ENCODE measurements at regions not wholly inside any gene's neighbourhood (a gene's known extent, or its start where the extent isn't known, plus 50 kb on each side); places are given as distances from the start of the nearest gene placed in this dataset.
A peak's percentile ranks its signal among the peaks of the same experiment; 100 is the strongest.

DNA sequence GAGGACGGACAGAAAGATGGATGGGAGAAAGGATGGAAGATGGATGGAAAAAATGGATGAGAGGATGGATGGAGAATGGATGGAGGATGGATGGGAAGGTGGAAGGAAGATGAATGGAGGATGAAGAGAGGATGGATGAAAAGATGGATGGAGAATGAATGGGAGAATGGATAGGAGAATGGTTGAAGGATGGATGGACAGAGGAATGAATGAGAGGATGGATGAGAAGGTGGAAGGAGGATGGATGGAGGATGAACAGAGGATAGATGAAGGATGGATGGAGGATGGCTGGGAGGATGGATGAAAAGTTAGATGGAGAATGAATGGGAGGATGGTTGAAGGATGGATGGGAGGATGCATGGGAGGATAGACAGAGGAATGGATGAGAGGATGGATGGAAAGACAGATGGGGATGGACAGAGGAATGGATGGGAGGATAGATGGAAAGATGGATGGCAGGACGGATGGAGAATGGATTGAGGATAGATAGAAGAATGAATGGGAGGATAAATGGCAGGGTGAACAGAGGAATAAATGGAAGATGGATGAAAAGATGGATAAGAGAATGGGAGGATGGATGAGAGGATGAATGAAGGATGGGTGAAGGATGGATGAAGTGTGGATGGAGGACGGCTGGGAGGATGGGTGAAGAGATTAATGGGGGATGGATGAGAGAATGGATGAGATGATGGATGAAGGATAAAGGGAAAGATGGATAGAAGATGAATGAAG, 217.7 kb upstream of the IER5L start:
- no peak for DNase-seq

- DNase-seq, result no peak
Observed at GRCh38 chr9:129394886-129395279, 216.8 kb upstream of the IER5L start.

DNA sequence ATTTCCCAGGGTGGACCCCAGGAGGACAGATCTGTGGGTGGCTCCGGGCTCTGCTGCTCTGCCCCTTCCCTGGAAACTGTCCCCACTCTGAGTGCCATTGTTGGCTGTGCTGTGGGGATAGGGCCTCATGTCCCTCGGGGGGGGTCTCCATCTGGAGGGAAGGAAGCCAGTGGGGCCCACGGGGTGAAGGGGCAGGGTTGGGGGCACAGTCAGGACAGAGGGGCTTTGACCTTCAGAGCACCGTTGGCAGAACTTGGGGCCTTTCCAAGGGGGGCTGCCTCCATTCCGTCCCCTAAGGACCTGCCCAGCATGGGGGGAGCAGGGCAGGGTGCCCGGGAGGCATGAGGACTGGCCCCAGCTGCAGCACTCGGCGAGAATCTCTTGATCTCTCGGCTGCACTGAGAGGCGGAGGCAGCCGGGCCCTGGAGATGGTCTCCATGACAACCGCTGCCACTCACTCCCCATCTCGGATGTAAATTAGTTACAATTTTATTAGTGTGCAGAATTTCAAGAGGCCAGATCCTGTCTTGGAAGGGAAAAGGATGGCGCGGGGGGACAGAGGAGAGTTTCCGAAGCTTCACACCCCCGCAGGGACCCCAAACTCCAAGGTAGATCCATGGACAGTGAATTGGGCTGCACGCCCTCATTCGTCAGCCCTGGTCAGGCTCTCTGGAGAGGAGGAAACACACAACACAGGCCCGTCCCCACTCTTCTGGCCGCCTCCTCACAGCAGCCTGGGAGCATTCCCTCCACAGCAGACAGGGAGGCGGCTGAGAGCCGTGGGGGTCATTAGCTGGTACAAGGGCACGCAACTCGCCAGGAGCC, 216.2 kb upstream of the IER5L start:
- no peak for DNase-seq

DNA sequence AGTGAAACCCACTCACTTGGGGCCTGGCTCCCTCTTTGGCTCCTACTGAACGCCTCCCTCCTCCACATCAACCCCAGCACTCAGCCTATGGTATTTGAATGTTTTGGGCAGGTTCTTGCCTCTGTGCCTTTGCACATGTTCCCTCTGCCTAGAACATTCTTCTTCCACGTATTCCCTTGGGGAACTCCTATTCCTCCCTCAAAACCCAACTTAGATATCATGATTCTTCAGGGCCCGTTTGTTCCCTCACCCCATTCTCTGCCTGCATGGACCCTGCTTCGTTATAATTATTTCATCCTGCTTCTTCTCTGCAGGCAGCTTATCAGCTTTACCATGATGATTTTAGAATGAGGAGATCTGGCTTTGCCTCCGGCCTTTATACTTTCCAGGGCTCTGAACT, 215.0 kb upstream of the IER5L start:
- no peak for DNase-seq

- DNase-seq, result no peak
Observed at GRCh38 chr9:129392093-129392541, 214.1 kb upstream of the IER5L start.

DNA sequence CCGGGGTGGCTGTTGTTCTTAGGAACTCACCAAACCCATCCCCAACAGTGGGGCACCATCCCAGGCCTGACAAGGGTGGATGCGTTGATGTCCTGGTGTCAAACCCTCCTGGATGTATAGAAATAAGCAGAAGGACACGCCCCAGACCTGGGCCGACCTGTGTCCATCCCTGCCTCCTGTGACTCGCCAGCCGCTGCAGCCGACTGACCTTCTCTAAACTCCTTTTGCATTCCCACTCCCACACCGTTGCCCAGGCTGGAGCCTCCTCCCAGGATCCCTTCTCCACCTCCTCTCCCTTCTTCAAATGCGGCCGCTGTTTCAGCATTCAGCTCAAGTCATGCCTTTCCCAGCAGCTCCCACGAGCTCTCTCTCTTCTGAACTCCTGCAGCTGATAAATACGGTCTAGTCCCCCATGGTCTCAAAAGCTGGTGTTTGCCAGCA, 213.2 kb upstream of the IER5L start:
- DNase-seq, result no peak

GRCh38 chr9:129390541-129390940, 212.5 kb upstream of the IER5L start:
- no peak for DNase-seq

GRCh38 chr9:129387822-129388221, 209.8 kb upstream of the IER5L start:
- DNase-seq, result no peak

- no peak for DNase-seq
Observed at GRCh38 chr9:129386812-129387177, 208.7 kb upstream of the IER5L start.

DNA sequence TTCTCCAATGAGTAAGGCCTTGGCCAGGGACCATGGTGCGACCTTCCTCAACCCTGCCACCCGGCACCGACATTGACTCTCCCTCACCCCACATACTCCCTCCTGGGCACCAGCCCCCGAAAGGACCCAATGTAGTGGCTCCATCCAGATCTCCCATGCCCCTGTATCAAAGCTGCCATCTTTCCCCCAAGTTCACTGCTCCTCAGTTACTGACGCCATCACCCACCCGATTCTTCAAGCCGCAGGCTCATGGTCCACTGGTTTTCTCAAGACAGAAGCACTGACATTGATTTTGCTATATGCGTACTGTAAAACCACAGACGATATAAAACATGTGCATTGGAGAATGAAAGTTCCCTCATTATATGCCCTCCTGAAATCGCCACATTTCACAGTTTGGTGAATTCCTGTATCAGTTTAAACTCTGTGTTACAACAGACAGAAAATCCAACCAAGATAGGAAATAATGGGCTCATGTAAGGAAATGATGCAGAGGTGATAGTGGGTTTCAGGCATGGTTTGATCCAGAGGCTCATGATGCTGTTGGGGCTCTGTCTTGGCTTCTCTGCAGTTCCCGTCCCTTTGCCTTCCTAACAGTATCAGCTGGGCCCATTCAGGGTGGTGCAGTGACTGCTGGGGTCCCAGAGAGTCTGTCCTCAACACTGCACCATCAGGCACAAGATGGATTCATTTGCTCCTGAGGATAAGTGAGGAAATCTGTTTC, 207.3 kb upstream of the IER5L start:
- DNase-seq, result no peak

GRCh38 chr9:129384491-129385210, 206.6 kb upstream of the IER5L start:
- DNase-seq, result no peak

DNA sequence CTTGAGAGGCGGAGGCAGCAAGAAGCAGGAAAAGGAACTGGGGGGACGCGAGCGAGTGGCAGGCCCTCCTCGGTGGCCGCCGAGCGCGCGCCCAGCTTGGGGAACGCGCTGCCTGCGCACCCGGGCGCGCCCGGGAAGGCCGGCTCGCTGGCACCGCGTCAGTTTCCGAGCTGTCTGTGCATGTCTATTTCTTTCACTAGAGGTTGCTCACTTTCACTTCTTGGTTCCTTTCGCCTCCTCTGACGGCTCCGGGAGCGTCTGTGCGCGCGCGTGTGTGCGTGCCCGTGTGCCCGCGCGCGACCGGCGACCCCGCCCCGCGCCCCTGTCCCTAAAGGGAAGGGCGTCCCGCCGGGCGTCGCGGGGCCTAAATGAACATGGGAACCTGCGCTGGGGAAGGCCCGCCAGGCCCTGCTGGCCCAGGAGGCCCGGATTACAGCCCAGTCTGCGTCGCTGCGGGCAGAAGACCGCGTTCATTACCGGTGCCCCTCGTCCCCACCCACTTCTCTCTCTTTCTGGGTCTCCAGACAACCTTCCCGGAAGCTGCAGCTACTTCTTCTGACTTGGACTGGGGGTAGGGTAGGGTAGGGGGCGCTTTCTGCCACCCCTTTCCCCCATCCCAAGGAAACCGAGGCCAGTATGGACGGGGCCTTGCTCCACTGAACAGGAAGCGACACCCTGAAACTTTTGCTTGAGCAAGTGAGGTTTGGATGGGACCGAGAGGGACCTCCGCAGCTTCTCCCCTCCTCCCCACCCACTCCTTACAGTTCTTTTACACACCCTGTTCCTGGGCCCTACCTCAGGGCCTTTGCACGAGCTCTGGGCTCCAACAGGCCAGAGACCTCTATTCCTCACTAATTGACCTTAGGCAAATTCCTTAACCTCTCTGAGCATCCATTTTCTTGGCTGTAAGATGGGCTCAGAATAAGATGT, 205.8 kb upstream of the IER5L start:
- DNase-seq, result peak; percentile 35

DNA sequence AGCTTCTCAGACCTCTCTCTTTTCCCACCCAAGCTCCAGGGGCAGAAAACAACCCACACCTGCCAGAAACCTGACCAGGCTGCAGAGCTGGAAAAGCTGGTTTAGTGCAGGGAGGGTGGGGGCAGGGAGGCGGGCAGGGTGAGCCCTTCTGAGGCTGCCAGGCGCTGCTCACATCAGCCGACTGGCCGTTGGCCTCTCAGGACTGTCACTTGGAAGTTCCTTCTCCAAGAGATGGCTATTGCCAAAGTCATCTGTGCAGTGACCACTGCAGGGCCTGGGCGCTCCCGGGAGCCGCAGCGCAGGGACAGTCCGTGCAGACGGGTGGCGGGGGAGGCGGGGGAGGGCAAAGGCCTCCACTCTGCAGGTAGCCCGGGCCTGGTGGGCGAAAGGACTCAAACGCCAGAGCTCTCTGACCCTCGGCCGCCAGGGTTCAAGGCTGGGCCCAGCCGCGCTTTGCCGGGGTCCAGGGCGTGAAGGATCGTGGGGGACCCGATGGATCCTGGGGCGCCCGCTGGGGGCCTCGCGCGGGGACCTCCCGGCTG, 205.0 kb upstream of the IER5L start:
- DNase-seq, result no peak

DNA sequence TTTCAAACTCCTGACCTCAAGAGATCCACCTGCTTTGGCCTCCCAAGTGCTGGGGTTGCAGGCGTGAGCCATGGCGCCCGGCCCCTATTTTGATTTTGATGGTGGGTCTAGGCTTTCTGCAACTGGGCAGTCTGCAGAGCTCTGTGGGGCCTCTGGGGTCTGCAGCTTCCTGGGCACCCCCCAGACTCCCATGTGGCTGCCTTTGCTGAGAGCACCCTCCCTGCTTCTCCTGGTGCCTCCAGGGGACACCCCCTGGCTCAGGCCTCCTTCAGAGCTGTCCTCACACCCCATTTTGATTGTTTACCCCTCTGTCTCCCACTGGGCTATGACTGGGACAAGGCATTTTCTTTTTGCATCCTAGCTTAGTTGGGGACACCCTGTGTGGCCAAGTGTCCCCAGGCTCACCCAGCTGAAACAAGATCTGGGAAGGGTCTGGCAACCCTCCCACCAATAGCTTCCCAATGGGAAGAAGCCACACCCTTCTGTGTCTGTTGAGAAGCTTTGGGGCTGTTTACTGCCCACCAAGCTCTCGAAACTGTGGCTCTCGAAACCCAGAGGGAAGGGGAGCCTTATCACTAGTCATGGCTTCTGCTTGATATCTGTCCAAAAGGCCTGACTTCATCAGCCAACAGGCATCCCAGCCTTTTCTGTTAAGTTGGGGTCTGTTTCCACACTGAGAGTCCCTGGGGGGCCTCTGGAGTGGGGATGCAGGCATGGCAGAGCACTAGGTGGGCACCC, 204.4 kb upstream of the IER5L start:
- DNase-seq, result peak; percentile 5

DNA sequence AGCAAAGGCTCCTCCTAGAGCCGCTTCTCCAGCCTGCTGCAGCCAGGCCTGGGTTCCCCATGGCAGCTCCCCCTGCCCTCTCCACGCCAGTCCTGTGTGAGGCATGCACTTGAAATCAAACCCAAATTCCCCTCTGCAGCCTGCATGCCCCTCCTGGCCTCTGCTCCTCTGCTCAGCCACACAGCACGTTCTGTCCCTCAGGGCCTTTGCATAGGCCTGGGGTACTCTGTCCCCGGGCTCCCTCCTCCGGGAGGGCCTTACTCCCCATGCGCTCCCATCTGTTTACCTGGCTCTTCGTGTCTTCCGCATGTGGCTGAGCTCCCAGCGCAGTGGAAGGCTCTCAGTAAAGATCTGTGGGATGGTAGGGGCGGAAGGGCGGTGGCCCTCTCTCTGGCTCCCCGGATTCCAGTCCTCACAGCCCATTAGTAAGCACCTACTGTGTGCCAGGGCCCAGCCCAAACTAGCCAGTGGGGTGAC, 203.5 kb upstream of the IER5L start:
- DNase-seq, result no peak

DNA sequence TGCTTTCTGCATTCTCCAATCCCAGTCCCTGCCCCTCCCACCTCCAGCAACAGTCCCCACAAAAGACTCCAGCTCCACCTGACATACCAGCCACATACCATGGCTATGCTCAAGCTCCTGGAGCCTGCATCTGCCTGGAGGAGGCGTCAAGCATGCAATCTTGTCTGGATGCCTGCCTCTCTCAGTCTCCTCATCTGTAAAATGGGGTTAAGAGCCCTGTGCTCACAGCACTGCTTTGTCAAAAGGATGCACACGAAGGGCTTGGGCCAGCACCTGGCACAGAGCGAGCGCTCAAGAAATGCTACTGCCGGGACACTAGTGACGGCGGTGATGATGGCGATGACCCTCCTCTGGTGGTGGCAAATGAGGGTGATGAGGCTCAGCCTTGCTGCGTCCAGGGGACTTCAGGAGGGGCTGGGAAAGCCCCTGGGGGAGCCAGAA, 202.9 kb upstream of the IER5L start:
- no peak for DNase-seq

DNA sequence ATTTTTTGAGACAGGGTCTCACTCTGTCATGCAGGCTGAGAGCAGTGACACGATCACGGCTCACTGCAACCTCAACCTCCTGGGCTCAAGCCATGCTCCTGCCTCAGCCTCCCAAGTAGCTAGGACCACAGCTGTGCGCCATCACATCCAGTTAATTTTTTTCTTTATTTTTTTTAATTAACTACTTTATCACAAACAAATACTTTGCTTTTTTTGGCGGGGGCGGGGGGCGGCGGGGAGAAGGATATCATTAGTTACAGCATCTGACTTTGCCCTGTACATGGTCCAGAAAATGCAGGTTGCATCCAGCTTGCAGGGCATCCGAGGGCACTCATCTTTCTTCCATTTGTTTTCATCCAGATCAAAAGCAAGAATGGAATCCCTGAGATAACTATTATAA, 201.8 kb upstream of the IER5L start:
- DNase-seq, result no peak

DNA sequence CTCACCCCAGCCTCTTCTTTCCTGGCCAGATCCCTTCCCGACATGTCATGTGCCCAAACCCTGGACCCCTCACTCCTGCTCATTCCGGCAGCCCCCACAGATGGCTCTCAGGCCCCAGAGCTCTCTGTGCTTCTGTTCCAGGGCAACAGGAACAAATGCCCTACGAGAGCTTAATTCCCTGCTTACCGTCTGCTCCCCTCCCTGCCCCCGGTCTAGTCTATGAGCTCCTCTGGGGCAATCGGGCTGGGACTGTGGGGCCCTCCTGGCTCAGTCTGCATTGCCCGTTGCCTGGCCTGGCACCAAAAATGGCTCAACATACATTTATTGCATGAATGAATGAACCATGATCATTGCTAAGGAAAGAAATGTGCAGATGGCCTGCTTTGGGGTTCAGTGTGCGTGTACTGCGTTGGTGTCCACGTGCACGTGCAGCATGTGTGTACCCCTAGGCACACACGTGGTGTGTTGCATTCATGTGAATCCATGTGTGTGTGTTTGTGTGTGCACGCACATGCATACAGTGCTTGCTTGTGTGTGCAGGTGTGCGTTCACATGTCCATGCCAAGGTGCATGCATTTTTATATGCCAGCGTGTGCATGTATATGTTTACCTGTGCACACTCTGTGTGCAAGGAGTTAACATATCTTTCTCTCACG, 201.2 kb upstream of the IER5L start:
- DNase-seq, result no peak

DNA sequence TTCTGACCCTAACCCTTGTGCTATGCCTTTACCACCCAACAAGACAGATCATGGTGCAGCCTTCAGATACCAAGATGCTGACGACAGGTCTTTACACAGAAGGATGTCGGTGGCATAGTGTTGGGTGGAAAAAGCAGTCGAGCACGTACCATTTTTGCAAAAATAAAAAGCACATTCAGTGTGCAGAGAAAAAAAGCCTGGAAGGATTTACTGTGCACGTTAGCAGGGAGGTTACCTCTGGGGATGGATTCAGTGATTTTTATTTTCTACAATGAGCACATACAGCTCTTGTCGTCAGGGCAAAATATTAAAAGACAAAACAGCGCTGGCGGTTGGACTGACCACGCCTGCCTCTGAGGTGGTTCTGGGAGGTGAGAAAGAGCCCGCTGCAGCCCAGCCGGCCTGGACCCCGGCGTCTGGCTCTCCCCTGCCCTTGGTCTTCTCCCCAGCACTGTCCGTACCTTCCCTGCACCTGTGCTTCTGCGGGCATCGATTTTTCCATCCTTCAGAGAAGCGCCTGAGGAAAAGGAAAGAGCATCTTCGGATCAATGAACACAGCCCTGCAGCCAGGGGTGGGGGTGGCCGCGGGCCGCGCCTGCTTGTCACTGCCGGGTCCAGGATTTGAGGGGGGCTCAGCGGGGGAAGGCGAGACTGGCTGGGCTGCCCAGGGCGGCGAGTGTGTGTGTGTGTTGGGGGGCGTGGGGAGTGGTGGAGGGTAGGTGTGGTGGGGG, 200.0 kb upstream of the IER5L start:
- DNase-seq, result no peak

Data from hematopoietic multipotent progenitor cell treated with erythropoietin and hydrocortisone succinate and interleukin-3 and kit ligand, for 8 days (in vitro differentiated cells).